ENCODE measurements at regions not wholly inside any gene's neighbourhood (a gene's known extent, or its start where the extent isn't known, plus 50 kb on each side); places are given as distances from the start of the nearest gene placed in this dataset.

DNA sequence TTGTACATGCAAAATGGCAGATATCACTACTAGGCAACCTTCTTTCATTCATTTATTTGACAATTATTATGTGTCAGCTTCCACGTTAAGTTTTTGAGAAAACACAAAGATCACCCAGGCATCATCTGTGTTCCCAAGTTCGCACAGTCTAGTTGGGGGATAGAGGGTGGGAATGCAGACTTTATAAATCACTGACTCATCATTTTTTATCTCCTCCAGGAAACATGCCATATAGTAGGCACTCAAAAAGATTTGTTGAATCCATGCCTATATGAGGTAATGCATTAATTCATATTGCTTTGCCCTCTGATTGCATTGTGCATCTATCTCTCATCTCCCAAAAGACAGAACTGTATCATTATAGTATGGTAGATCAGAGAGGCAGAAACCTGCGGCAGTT, 196.8 kb upstream of the TOX3 start:
- TF ChIP-seq ZNF280B (CRISPR knock-in tag; IDR thresholded peaks at IDR 0.05) (no peak), ZNF175 (CRISPR knock-in tag; IDR thresholded peaks at IDR 0.05; ENCODE audit: low read depth) (no peak)
